PC-3 (cell line): ENCODE measurements at regions not wholly inside any gene's neighbourhood (a gene's known extent, or its start where the extent isn't known, plus 50 kb on each side); places are given as distances from the start of the nearest gene placed in this dataset.

Experiments used
- CTCF ChIP-seq: fragments of 300-600 bp; sonication (generic); conservative IDR thresholded peaks from 2 replicates; pipeline ENCODE4 v1.5.1; 2017; ENCODE audit warnings: antibody characterized with exemption, low read depth, mild to moderate bottlenecking, low read length
- EZH2 ChIP-seq: fragments of 300-600 bp; sonication (generic); IDR thresholded peaks from one replicate; pipeline ENCODE4 v1.6.1; 2017; ENCODE audit warnings: antibody characterized with exemption, mild to moderate bottlenecking, low read length; ENCODE audit not compliant: unreplicated experiment
- EZH2phosphoT487 ChIP-seq: fragments of 300-600 bp; sonication (generic); IDR thresholded peaks from 2 replicates; pipeline ENCODE4 v1.6.1; 2018; ENCODE audit warnings: mild to moderate bottlenecking, antibody characterized with exemption, low read length, borderline replicate concordance

GRCh38 chr1:58857680-58858673 is 74.1 kb upstream of the JUN start:
- no peak for TF ChIP-seq CTCF
- TF ChIP-seq EZH2, result no peak
- TF ChIP-seq EZH2phosphoT487, result no peak
